Adrenal gland (tissue), 9 donors: ENCODE measurements at regions not wholly inside any gene's neighbourhood (a gene's known extent, or its start where the extent isn't known, plus 50 kb on each side); places are given as distances from the start of the nearest gene placed in this dataset.

ENCODE experiments used
- DNase-seq, 7 donors: peaks; one replicate each; pipeline ENCODE4 v3.0.0-alpha.2; 2019 to 2020
- H3K27ac ChIP-seq, 5 donors: fragments of 200-600 bp; sonication (generic) in 4 of 5; 1 replicate in 3 of 5; 2 replicates in 2 of 5; pipeline versions ENCODE4 v1.5.1 to v1.8.0; 2016 to 2020; ENCODE audit warnings: mild to moderate bottlenecking in 1 of 5
- H3K27me3 ChIP-seq: fragments of 200-600 bp; 2 replicates; pipeline ENCODE4 v1.8.0; 2021
- H3K36me3 ChIP-seq, 2 donors: fragments of 200-600 bp; replicated peaks in 1 of 2; 1 replicate in 1 of 2; 2 replicates in 1 of 2; pipeline versions ENCODE4 v1.5.1 to v1.8.0; 2018 to 2022
- H3K4me1 ChIP-seq, 2 donors: fragments of 200-600 bp; replicated peaks in 1 of 2; 1 replicate in 1 of 2; 2 replicates in 1 of 2; pipeline versions ENCODE4 v1.5.1 to v1.8.0; 2018 to 2021
- H3K4me3 ChIP-seq, 4 donors: fragments of 200-600 bp; sonication (generic) in 3 of 4; one replicate each; pipeline ENCODE4 v1.5.1; 2016 to 2018
- H3K9me3 ChIP-seq, 3 donors: fragments of 200-600 bp; sonication (generic) in 1 of 3; replicated peaks in 1 of 3; 1 replicate in 2 of 3; 2 replicates in 1 of 3; pipeline versions ENCODE4 v1.5.1 to v1.8.0; 2016 to 2021
- CTCF ChIP-seq, 6 experiments: fragments of 450-650 bp in 4 of 6; fragments of 200-600 bp in 2 of 6; sonication (generic) in 1 of 6; IDR thresholded peaks; 1 replicate in 5 of 6; 2 replicates in 1 of 6; pipeline versions ENCODE4 v1.5.1 to v1.8.0; 2016 to 2021; ENCODE audit warnings: antibody characterized with exemption in 6 of 6, mild to moderate bottlenecking in 2 of 6, moderate library complexity in 1 of 6
- POLR2A ChIP-seq, 2 donors: fragments of 450-650 bp; IDR thresholded peaks; one replicate each; pipeline ENCODE4 v1.6.1; 2017; ENCODE audit warnings: antibody characterized with exemption in 2 of 2, mild to moderate bottlenecking in 2 of 2, moderate library complexity in 1 of 2
- WGBS, 4 donors: extraction: QIAGEN DNeasy Blood & Tissue Kit in 2 of 4; methylation state at CpG; one replicate each; pipeline versions ENCODE4 v1.1.5 to v1.1.7; 2013 to 2017; 5-methylcytosine and 5-hydroxymethylcytosine counted together
- intact Hi-C, 2 donors: fragments of 100-400 bp; cut with DNase I; formaldehyde crosslinking; loops; one replicate each; pipeline versions ENCODE4 v1.14.1 to v1.15.0; 2022 to 2023
- donor health status: healthy with polysubstance abuse.
- donor health status: Bipolar disorder and iron deficiency.
- donor health status: DM: yes; HTN: yes; CAD: no.
- donor health status: DM: no; HTN: no; CAD: no.
- donor health status: DM: no; HTN: no; CAD: no.

GRCh38 chr17:14715561-14715960, 414.7 kb downstream of the HS3ST3B1 start:
- no peak for DNase-seq
- intact Hi-C loops: no loop called here
- H3K27me3 ChIP-seq: no peaks in the 10 kb centered on the region

GRCh38 chr17:14712611-14713021, 411.7 kb downstream of the HS3ST3B1 start:
- H3K27ac ChIP-seq: no peak overlapping the region
- DNase-seq: no peak
- 71 to 84% (median 81%) methylated on average over 1 of the region's 1 CpG for WGBS, 4 donors
- H3K9me3 ChIP-seq: no peaks in the 10 kb centered on the region
- intact Hi-C loops: no loop called here
- no peaks in the 10 kb centered on the region for H3K27me3 ChIP-seq
- no peak overlapping the region for H3K4me3 ChIP-seq
- no peak for TF ChIP-seq CTCF (IDR thresholded peaks at IDR 0.05)
- no peaks in the 10 kb centered on the region for H3K4me1 ChIP-seq
- no peaks in the 10 kb centered on the region for H3K36me3 ChIP-seq

More at GRCh38 chr17:14715561-14715960, 414.7 kb downstream of the HS3ST3B1 start:
- H3K27ac ChIP-seq: no peak overlapping the region
- no peak overlapping the region for H3K4me3 ChIP-seq
- H3K9me3 ChIP-seq: no peaks in the 10 kb centered on the region
- TF ChIP-seq POLR2A (IDR thresholded peaks at IDR 0.05) (no peak), CTCF (IDR thresholded peaks at IDR 0.05) (no peak)
- no peaks in the 10 kb centered on the region for H3K4me1 ChIP-seq
- no peaks in the 10 kb centered on the region for H3K36me3 ChIP-seq

- Histone ChIP-seq H3K36me3 (no peaks in the 10 kb centered on the region), H3K27me3 (no peaks in the 10 kb centered on the region), H3K27ac (no peak overlapping the region), H3K4me3 (no peak overlapping the region), H3K9me3 (no peaks in the 10 kb centered on the region), H3K4me1 (no peaks in the 10 kb centered on the region)
- intact Hi-C loops: no loop called here
- WGBS, 4 donors: 74 to 82% (median 76%) methylated on average over 6 of the region's 6 CpGs
- TF ChIP-seq CTCF (IDR thresholded peaks at IDR 0.05): no peak
- TF ChIP-seq POLR2A (IDR thresholded peaks at IDR 0.05): no peak
- no peak for DNase-seq
These were observed 403.2 kb downstream of the HS3ST3B1 start for GRCh38 chr17:14704121-14704520.

GRCh38 chr17:14701886-14702285, 401.0 kb downstream of the HS3ST3B1 start:
- 95 to 100% (median 98%) methylated on average over 1 of the region's 1 CpG for WGBS, 4 donors
- intact Hi-C loops: no loop called here

More at GRCh38 chr17:14701886-14702285, 401.0 kb downstream of the HS3ST3B1 start:
- no peak for DNase-seq
- H3K4me1 ChIP-seq: no peaks in the 10 kb centered on the region
- no peak overlapping the region for H3K27ac ChIP-seq
- no peak for TF ChIP-seq CTCF (IDR thresholded peaks at IDR 0.05)
- no peak for TF ChIP-seq POLR2A (IDR thresholded peaks at IDR 0.05)
- no peak overlapping the region for H3K4me3 ChIP-seq
- H3K36me3 ChIP-seq: no peaks in the 10 kb centered on the region
- no peaks in the 10 kb centered on the region for H3K9me3 ChIP-seq
- no peaks in the 10 kb centered on the region for H3K27me3 ChIP-seq
